Adrenal gland (tissue), 9 donors: ENCODE measurements at regions not wholly inside any gene's neighbourhood (a gene's known extent, or its start where the extent isn't known, plus 50 kb on each side); places are given as distances from the start of the nearest gene placed in this dataset.

Experiments
- DNase-seq, 7 donors: peaks; one replicate each; pipeline ENCODE4 v3.0.0-alpha.2; 2019 to 2020
- H3K27ac ChIP-seq, 5 donors: fragments of 200-600 bp; sonication (generic) in 4 of 5; 1 replicate in 3 of 5; 2 replicates in 2 of 5; pipeline versions ENCODE4 v1.5.1 to v1.8.0; 2016 to 2020; ENCODE audit warnings: mild to moderate bottlenecking in 1 of 5
- H3K27me3 ChIP-seq: fragments of 200-600 bp; 2 replicates; pipeline ENCODE4 v1.8.0; 2021
- H3K36me3 ChIP-seq, 2 donors: fragments of 200-600 bp; replicated peaks in 1 of 2; 1 replicate in 1 of 2; 2 replicates in 1 of 2; pipeline versions ENCODE4 v1.5.1 to v1.8.0; 2018 to 2022
- H3K4me1 ChIP-seq, 2 donors: fragments of 200-600 bp; replicated peaks in 1 of 2; 1 replicate in 1 of 2; 2 replicates in 1 of 2; pipeline versions ENCODE4 v1.5.1 to v1.8.0; 2018 to 2021
- H3K4me3 ChIP-seq, 4 donors: fragments of 200-600 bp; sonication (generic) in 3 of 4; one replicate each; pipeline ENCODE4 v1.5.1; 2016 to 2018
- H3K9me3 ChIP-seq, 3 donors: fragments of 200-600 bp; sonication (generic) in 1 of 3; replicated peaks in 1 of 3; 1 replicate in 2 of 3; 2 replicates in 1 of 3; pipeline versions ENCODE4 v1.5.1 to v1.8.0; 2016 to 2021
- CTCF ChIP-seq, 6 experiments: fragments of 450-650 bp in 4 of 6; fragments of 200-600 bp in 2 of 6; sonication (generic) in 1 of 6; IDR thresholded peaks; 1 replicate in 5 of 6; 2 replicates in 1 of 6; pipeline versions ENCODE4 v1.5.1 to v1.8.0; 2016 to 2021; ENCODE audit warnings: antibody characterized with exemption in 6 of 6, mild to moderate bottlenecking in 2 of 6, moderate library complexity in 1 of 6
- POLR2A ChIP-seq, 2 donors: fragments of 450-650 bp; IDR thresholded peaks; one replicate each; pipeline ENCODE4 v1.6.1; 2017; ENCODE audit warnings: antibody characterized with exemption in 2 of 2, mild to moderate bottlenecking in 2 of 2, moderate library complexity in 1 of 2
- WGBS, 4 donors: extraction: QIAGEN DNeasy Blood & Tissue Kit in 2 of 4; methylation state at CpG; one replicate each; pipeline versions ENCODE4 v1.1.5 to v1.1.7; 2013 to 2017; 5-methylcytosine and 5-hydroxymethylcytosine counted together
- intact Hi-C, 2 donors: fragments of 100-400 bp; cut with DNase I; formaldehyde crosslinking; loops; one replicate each; pipeline versions ENCODE4 v1.14.1 to v1.15.0; 2022 to 2023
- donor health status: healthy with polysubstance abuse.
- donor health status: Bipolar disorder and iron deficiency.
- donor health status: DM: yes; HTN: yes; CAD: no.
- donor health status: DM: no; HTN: no; CAD: no.
- donor health status: DM: no; HTN: no; CAD: no.

- WGBS, 4 donors: 74 to 81% (median 77%) methylated on average over 4 of the region's 4 CpGs
- Histone ChIP-seq H3K4me3 (no peak overlapping the region), H3K27ac (no peak overlapping the region), H3K4me1 (peaks cover 4 to 5% of the 10 kb centered on the region in 2 donors), H3K9me3 (no peaks in the 10 kb centered on the region), H3K27me3 (no peaks in the 10 kb centered on the region), H3K36me3 (no peaks in the 10 kb centered on the region)
- TF ChIP-seq POLR2A (IDR thresholded peaks at IDR 0.05) (no peak), CTCF (IDR thresholded peaks at IDR 0.05) (no peak)
- intact Hi-C loops: no loop called here
- no peak for DNase-seq
Measured at GRCh38 chr2:150212722-150213171, 274.7 kb downstream of the RND3 start.

- Histone ChIP-seq H3K27ac (no peak overlapping the region), H3K27me3 (no peaks in the 10 kb centered on the region), H3K4me1 (peaks cover 4 to 6% of the 10 kb centered on the region in 2 donors), H3K4me3 (no peak overlapping the region), H3K36me3 (no peaks in the 10 kb centered on the region), H3K9me3 (no peaks in the 10 kb centered on the region)
- intact Hi-C loops: no loop called here
- TF ChIP-seq CTCF (IDR thresholded peaks at IDR 0.05) (no peak), POLR2A (IDR thresholded peaks at IDR 0.05) (no peak)
- no peak for DNase-seq
Measured at GRCh38 chr2:150211164-150211631, 276.3 kb downstream of the RND3 start.

GRCh38 chr2:150209746-150210145, 277.7 kb downstream of the RND3 start:
- H3K27me3 ChIP-seq: no peaks in the 10 kb centered on the region
- intact Hi-C loops: no loop called here
- no peaks in the 10 kb centered on the region for H3K9me3 ChIP-seq
- H3K36me3 ChIP-seq: no peaks in the 10 kb centered on the region
- 30 to 54% (median 43%) methylated on average over 2 of the region's 2 CpGs for WGBS, 4 donors
- no peak for TF ChIP-seq POLR2A (IDR thresholded peaks at IDR 0.05)
- no peak for TF ChIP-seq CTCF (IDR thresholded peaks at IDR 0.05)
- no peak overlapping the region for H3K27ac ChIP-seq
- no peak for DNase-seq
- no peak overlapping the region for H3K4me3 ChIP-seq
- H3K4me1 ChIP-seq: peaks cover 4 to 6% of the 10 kb centered on the region in 2 donors

GRCh38 chr2:150208689-150209088, 278.8 kb downstream of the RND3 start:
- no peak for DNase-seq
- WGBS, 4 donors: 79 to 87% (median 84%) methylated on average over 4 of the region's 4 CpGs
- Histone ChIP-seq H3K9me3 (no peaks in the 10 kb centered on the region), H3K4me3 (no peak overlapping the region), H3K27me3 (no peaks in the 10 kb centered on the region), H3K36me3 (no peaks in the 10 kb centered on the region), H3K27ac (no peak overlapping the region), H3K4me1 (peaks cover 4 to 10% of the 10 kb centered on the region in 2 donors)
- TF ChIP-seq POLR2A (IDR thresholded peaks at IDR 0.05) (no peak), CTCF (IDR thresholded peaks at IDR 0.05) (no peak)
- intact Hi-C loops: no loop called here
